SU-DHL-6 (cell line): ENCODE measurements at regions not wholly inside any gene's neighbourhood (a gene's known extent, or its start where the extent isn't known, plus 50 kb on each side); places are given as distances from the start of the nearest gene placed in this dataset.

ENCODE experiments used
- CTCF ChIP-seq: fragments of 200-600 bp; sonication (generic); IDR thresholded peaks from one replicate; pipeline ENCODE4 v1.5.1; 2017; ENCODE audit warnings: antibody characterized with exemption, mild to moderate bottlenecking, low read length, moderate library complexity; ENCODE audit not compliant: insufficient read depth, poor library complexity, severe bottlenecking
- EZH2phosphoT487 ChIP-seq: fragments of 200-600 bp; sonication (generic), shearing (Covaris generic); conservative IDR thresholded peaks from 2 replicates; pipeline ENCODE4 v1.6.1; 2018; ENCODE audit warnings: mild to moderate bottlenecking, antibody characterized with exemption, low read length, moderate library complexity, mixed read lengths

GRCh38 chrX:15938072-15938471 lies 83.5 kb upstream of the AP1S2 start:
- TF ChIP-seq CTCF = no peak
- no peak for TF ChIP-seq EZH2phosphoT487
